ENCODE measurements at regions not wholly inside any gene's neighbourhood (a gene's known extent, or its start where the extent isn't known, plus 50 kb on each side); places are given as distances from the start of the nearest gene placed in this dataset.

- TF ChIP-seq CTCF (IDR thresholded peaks at IDR 0.05) (no peak), TCF7L2 (IDR thresholded peaks at IDR 0.05; ENCODE audit: low read depth, low read length) (no peak)
Measured at GRCh38 chr20:60761056-60761455, 491.0 kb upstream of the CDH4 start.

Measured in Panc1 (cell line).